Natural killer cell (primary cell): ENCODE measurements at regions not wholly inside any gene's neighbourhood (a gene's known extent, or its start where the extent isn't known, plus 50 kb on each side); places are given as distances from the start of the nearest gene placed in this dataset.

Experiments used
- ATAC-seq, 3 donors: fragments of 150-1000 bp in 2 of 3; fragments of 200-7000 bp in 1 of 3; cut with Tn5 transposase; 1 replicate in 1 of 3; 2 replicates in 2 of 3; pipeline ENCODE4 v1.10.0; 2021; ENCODE audit warnings: mild to moderate bottlenecking in 2 of 3, moderate library complexity in 2 of 3
- DNase-seq, 2 donors: peaks; one replicate each; pipeline versions ENCODE4 v3.0.0 to v3.0.0-alpha.2; 2013 to 2021; ENCODE audit warnings: mixed read lengths in 1 of 2
- H3K27ac ChIP-seq: one replicate; pipeline ENCODE4 v1.5.1; 2013; ENCODE audit warnings: mild to moderate bottlenecking, low read length
- H3K27me3 ChIP-seq: one replicate; pipeline ENCODE4 v1.6.1; 2013; ENCODE audit warnings: low read length; ENCODE audit not compliant: control insufficient read depth, insufficient read depth
- H3K36me3 ChIP-seq: one replicate; pipeline ENCODE4 v1.6.1; 2013; ENCODE audit warnings: low read length; ENCODE audit not compliant: control insufficient read depth, insufficient read depth
- H3K4me1 ChIP-seq: one replicate; pipeline ENCODE4 v1.6.1; 2013; ENCODE audit warnings: low read length; ENCODE audit not compliant: control insufficient read depth, insufficient read depth
- H3K4me3 ChIP-seq: one replicate; pipeline ENCODE4 v1.5.1; 2013; ENCODE audit warnings: low read length
- H3K9me3 ChIP-seq: one replicate; pipeline ENCODE4 v1.6.1; 2013; ENCODE audit warnings: low read length; ENCODE audit not compliant: control insufficient read depth, insufficient read depth
- H3K27ac Mint-ChIP-seq, 2 donors: one replicate each; pipeline ENCODE4 v1.8.0; 2022; ENCODE audit warnings: mild to moderate bottlenecking in 2 of 2, mixed read lengths in 2 of 2, moderate library complexity in 1 of 2
- H3K27me3 Mint-ChIP-seq, 2 donors: one replicate each; pipeline ENCODE4 v1.8.0; 2022; ENCODE audit warnings: low read depth in 2 of 2, mixed read lengths in 2 of 2
- H3K36me3 Mint-ChIP-seq: one replicate; pipeline ENCODE4 v1.8.0; 2022; ENCODE audit warnings: mixed read lengths
- H3K4me1 Mint-ChIP-seq, 2 donors: one replicate each; pipeline ENCODE4 v1.8.0; 2022; ENCODE audit warnings: mixed read lengths in 2 of 2
- H3K4me3 Mint-ChIP-seq: one replicate; pipeline ENCODE4 v1.8.0; 2022; ENCODE audit warnings: mild to moderate bottlenecking, moderate library complexity, mixed read lengths
- H3K9me3 Mint-ChIP-seq, 2 donors: one replicate each; pipeline ENCODE4 v1.8.0; 2022; ENCODE audit warnings: mixed read lengths in 2 of 2
- WGBS: methylation state at CpG from one replicate; pipeline ENCODE4 v1.1.7; 2013; ENCODE audit warnings: missing lambda C conversion rate; ENCODE audit not compliant: insufficient coverage; 5-methylcytosine and 5-hydroxymethylcytosine counted together
- intact Hi-C: fragments of 100-400 bp; cut with micrococcal nuclease; formaldehyde crosslinking; loops from one replicate; pipeline ENCODE4 v1.14.2; 2022
- TF ChIP-seq, protein P1 (sequence below): fragments of 200-600 bp; IDR thresholded peaks from one replicate; pipeline ENCODE4 v1.8.0; 2022; ENCODE audit warnings: antibody characterized with exemption

DNA sequence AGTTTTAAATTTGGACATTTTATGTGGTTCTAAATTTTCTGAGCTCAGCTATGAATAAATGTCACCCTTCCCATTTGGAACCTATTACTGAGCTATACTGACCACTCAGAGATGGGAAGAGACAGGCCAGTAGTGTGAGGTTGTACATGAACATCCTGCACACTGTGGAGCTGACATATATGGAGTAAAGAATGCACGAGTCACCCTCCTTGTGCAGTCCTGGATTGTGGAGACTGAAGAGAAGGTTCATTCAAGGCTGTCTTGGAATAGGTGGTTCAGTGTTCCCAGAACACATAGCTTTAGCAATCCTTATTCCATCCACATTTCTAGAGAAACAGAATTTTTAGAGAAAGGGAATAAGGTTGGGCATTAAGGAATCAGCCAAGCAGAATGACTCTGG is 50.3 kb upstream of the OGFRL1 start:
- Mint-ChIP-seq H3K27me3 (peaks cover 20 to 51% of the 10 kb centered on the region in 2 donors), H3K4me1 (no peaks in the 10 kb centered on the region), H3K9me3 (no peaks in the 10 kb centered on the region), H3K27ac (no peak overlapping the region), H3K36me3 (no peaks in the 10 kb centered on the region), H3K4me3 (no peak overlapping the region)
- Histone ChIP-seq H3K27ac (no peak overlapping the region), H3K9me3 (no peaks in the 10 kb centered on the region), H3K27me3 (peaks cover under 1% of the 10 kb centered on the region), H3K4me3 (no peak overlapping the region), H3K4me1 (no peaks in the 10 kb centered on the region), H3K36me3 (no peaks in the 10 kb centered on the region)
- no peak for DNase-seq
- intact Hi-C loops, result no loop called here
- no peak for ATAC-seq
- TF ChIP-seq, protein P1, sequence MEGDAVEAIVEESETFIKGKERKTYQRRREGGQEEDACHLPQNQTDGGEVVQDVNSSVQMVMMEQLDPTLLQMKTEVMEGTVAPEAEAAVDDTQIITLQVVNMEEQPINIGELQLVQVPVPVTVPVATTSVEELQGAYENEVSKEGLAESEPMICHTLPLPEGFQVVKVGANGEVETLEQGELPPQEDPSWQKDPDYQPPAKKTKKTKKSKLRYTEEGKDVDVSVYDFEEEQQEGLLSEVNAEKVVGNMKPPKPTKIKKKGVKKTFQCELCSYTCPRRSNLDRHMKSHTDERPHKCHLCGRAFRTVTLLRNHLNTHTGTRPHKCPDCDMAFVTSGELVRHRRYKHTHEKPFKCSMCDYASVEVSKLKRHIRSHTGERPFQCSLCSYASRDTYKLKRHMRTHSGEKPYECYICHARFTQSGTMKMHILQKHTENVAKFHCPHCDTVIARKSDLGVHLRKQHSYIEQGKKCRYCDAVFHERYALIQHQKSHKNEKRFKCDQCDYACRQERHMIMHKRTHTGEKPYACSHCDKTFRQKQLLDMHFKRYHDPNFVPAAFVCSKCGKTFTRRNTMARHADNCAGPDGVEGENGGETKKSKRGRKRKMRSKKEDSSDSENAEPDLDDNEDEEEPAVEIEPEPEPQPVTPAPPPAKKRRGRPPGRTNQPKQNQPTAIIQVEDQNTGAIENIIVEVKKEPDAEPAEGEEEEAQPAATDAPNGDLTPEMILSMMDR, result no peak
- WGBS, result 91% methylated on average over 1 of the region's 1 CpG
